ENCODE measurements at regions not wholly inside any gene's neighbourhood (a gene's known extent, or its start where the extent isn't known, plus 50 kb on each side); places are given as distances from the start of the nearest gene placed in this dataset.

DNA sequence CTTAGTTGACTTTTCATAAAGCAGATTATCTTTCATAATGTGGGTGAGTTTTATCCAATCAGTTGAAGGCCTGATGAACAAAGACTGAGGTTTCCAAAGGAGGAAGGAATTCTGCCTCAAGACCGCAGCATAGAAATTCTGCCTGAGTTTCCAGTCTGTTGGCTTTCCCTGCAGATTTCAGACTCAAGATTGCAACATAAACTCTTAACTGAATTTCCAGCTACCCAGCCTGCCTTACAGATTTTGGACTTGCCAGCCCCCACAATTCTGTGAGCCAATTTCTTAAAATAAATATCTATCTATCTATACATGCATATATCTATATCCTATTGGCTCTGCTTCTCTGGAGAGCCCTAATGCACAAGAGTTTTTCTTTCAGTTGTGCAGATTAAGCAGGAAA is 57.3 kb upstream of the SMLR1 start:
- no peaks in the 10 kb centered on the region for H3K9me3 ChIP-seq
- no peak for DNase-seq (ENCODE audit: low spot score)
- 77% methylated on average over 1 of the region's 1 CpG for WGBS

GRCh38 chr6:130771741-130772140 is 55.5 kb upstream of the SMLR1 start:
- no peak overlapping the region for H3K4me3 ChIP-seq
- H3K4me1 ChIP-seq (replicated peaks), result no peaks in the 10 kb centered on the region
- H3K27ac ChIP-seq, result no peak overlapping the region
- 70% methylated on average over 3 of the region's 3 CpGs for WGBS
- intact Hi-C loops (cut with DNase I), result no loop called here
- no peaks in the 10 kb centered on the region for H3K36me3 ChIP-seq
- TF ChIP-seq POLR2A (IDR thresholded peaks at IDR 0.05) (no peak), POLR2AphosphoS5 (IDR thresholded peaks at IDR 0.05) (no peak)
- TF ChIP-seq, protein P1, sequence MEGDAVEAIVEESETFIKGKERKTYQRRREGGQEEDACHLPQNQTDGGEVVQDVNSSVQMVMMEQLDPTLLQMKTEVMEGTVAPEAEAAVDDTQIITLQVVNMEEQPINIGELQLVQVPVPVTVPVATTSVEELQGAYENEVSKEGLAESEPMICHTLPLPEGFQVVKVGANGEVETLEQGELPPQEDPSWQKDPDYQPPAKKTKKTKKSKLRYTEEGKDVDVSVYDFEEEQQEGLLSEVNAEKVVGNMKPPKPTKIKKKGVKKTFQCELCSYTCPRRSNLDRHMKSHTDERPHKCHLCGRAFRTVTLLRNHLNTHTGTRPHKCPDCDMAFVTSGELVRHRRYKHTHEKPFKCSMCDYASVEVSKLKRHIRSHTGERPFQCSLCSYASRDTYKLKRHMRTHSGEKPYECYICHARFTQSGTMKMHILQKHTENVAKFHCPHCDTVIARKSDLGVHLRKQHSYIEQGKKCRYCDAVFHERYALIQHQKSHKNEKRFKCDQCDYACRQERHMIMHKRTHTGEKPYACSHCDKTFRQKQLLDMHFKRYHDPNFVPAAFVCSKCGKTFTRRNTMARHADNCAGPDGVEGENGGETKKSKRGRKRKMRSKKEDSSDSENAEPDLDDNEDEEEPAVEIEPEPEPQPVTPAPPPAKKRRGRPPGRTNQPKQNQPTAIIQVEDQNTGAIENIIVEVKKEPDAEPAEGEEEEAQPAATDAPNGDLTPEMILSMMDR (IDR thresholded peaks at IDR 0.05), result no peak
- H3K9me3 ChIP-seq, result no peaks in the 10 kb centered on the region
- DNase-seq (ENCODE audit: low spot score), result no peak
- H3K27me3 ChIP-seq (replicated peaks; ENCODE audit: insufficient read depth), result no peaks in the 10 kb centered on the region

More for the DNA sequence above, 57.3 kb upstream of the SMLR1 start:
- no peak overlapping the region for H3K27ac ChIP-seq
- H3K27me3 ChIP-seq (replicated peaks; ENCODE audit: insufficient read depth), result no peaks in the 10 kb centered on the region
- no peak overlapping the region for H3K4me3 ChIP-seq
- H3K4me1 ChIP-seq (replicated peaks), result no peaks in the 10 kb centered on the region
- TF ChIP-seq POLR2A (IDR thresholded peaks at IDR 0.05), result no peak
- no peak for TF ChIP-seq POLR2AphosphoS5 (IDR thresholded peaks at IDR 0.05)
- TF ChIP-seq, protein P1 (IDR thresholded peaks at IDR 0.05), result no peak
- intact Hi-C loops (cut with DNase I), result no loop called here
- H3K36me3 ChIP-seq, result no peaks in the 10 kb centered on the region

GRCh38 chr6:130773860-130774259 is 53.3 kb upstream of the SMLR1 start:
- Histone ChIP-seq H3K27ac (no peak overlapping the region), H3K9me3 (no peaks in the 10 kb centered on the region), H3K27me3 (replicated peaks; ENCODE audit: insufficient read depth) (no peaks in the 10 kb centered on the region), H3K4me3 (no peak overlapping the region), H3K36me3 (no peaks in the 10 kb centered on the region), H3K4me1 (replicated peaks) (no peaks in the 10 kb centered on the region)
- WGBS, result 87% methylated on average over 3 of the region's 3 CpGs
- no peak for TF ChIP-seq POLR2AphosphoS5 (IDR thresholded peaks at IDR 0.05)
- no peak for TF ChIP-seq POLR2A (IDR thresholded peaks at IDR 0.05)
- TF ChIP-seq, protein P1 (IDR thresholded peaks at IDR 0.05), result no peak
- DNase-seq (ENCODE audit: low spot score), result no peak
- intact Hi-C loops (cut with DNase I), result no loop called here

- Histone ChIP-seq H3K27me3 (replicated peaks; ENCODE audit: insufficient read depth) (no peaks in the 10 kb centered on the region), H3K4me1 (replicated peaks) (no peaks in the 10 kb centered on the region), H3K36me3 (no peaks in the 10 kb centered on the region), H3K27ac (no peak overlapping the region), H3K4me3 (no peak overlapping the region), H3K9me3 (no peaks in the 10 kb centered on the region)
- intact Hi-C loops (cut with DNase I), result no loop called here
- DNase-seq (ENCODE audit: low spot score), result no peak
- 68% methylated on average over 3 of the region's 3 CpGs for WGBS
- TF ChIP-seq, protein P1 (IDR thresholded peaks at IDR 0.05), result no peak
- TF ChIP-seq POLR2A (IDR thresholded peaks at IDR 0.05) (no peak), POLR2AphosphoS5 (IDR thresholded peaks at IDR 0.05) (no peak)
These were observed 51.7 kb upstream of the SMLR1 start for GRCh38 chr6:130775411-130776012.

DNA sequence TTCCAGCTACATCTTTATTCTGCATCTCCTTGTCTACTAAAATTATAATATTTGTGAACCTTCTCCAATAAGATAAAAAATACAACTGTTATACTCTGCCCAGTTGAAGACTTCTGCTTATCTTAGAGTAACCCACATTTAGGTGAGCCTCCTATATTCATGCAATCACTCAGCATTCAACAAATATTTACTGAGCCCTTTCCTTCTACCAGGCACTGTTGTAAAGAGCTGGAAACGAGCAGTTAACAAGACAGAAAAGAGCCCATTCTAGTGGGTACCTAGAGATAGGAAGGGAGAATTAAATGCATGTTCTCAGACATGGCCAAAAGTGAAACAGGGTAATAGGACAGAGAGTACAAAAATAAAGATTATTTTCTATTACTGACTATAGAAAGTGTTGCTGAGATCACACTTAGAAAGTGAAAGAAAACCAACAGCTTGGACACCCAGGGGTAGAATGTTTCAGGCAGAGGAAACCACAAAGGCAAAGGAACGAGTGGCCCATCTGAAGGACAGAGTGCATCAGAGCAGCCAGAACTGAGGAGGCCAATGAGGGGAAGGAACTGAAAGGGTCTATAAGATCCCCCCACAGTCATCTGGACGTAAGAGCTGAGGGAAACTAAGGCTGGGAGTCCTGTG is 50.8 kb upstream of the SMLR1 start:
- Histone ChIP-seq H3K27ac (no peak overlapping the region), H3K4me1 (replicated peaks) (no peaks in the 10 kb centered on the region), H3K36me3 (no peaks in the 10 kb centered on the region), H3K4me3 (no peak overlapping the region), H3K27me3 (replicated peaks; ENCODE audit: insufficient read depth) (no peaks in the 10 kb centered on the region), H3K9me3 (no peaks in the 10 kb centered on the region)
- no peak for DNase-seq (ENCODE audit: low spot score)
- no peak for TF ChIP-seq POLR2AphosphoS5 (IDR thresholded peaks at IDR 0.05)
- TF ChIP-seq, protein P1 (IDR thresholded peaks at IDR 0.05), result no peak
- no peak for TF ChIP-seq POLR2A (IDR thresholded peaks at IDR 0.05)
- WGBS, result 60% methylated on average over 3 of the region's 3 CpGs
- intact Hi-C loops (cut with DNase I), result no loop called here

Data from prostate gland (tissue), 2 donors.